SK-N-SH (cell line): ENCODE measurements at regions not wholly inside any gene's neighbourhood (a gene's known extent, or its start where the extent isn't known, plus 50 kb on each side); places are given as distances from the start of the nearest gene placed in this dataset.
"Not testable (repeated sequence)": the region's sequence is repeated elsewhere in the genome, so short reads cannot be mapped to it uniquely, and the experiment has no call there.

Source experiments
- CTCF ChIP-seq: fragments of 200-600 bp; sonication (generic); IDR thresholded peaks from 2 replicates; pipeline ENCODE4 v1.6.1; 2017; ENCODE audit warnings: antibody characterized with exemption, mild to moderate bottlenecking, moderate library complexity
- NRF1 ChIP-seq: IDR thresholded peaks from 2 replicates; pipeline ENCODE4 v1.6.1; 2012; ENCODE audit warnings: low read depth, mild to moderate bottlenecking, low read length
- RAD21 ChIP-seq: IDR thresholded peaks from 2 replicates; pipeline ENCODE4 v1.6.1; 2012; ENCODE audit warnings: mild to moderate bottlenecking, low read length
- YY1 ChIP-seq: IDR thresholded peaks from 2 replicates; pipeline ENCODE4 v1.4.0; 2012; ENCODE audit warnings: low read depth, mild to moderate bottlenecking

GRCh38 chr5:23420214-23420613, 87.2 kb upstream of the PRDM9 start:
- not testable (repeated sequence) for TF ChIP-seq CTCF, YY1, RAD21, NRF1
